HCT116 (cell line): ENCODE measurements at regions not wholly inside any gene's neighbourhood (a gene's known extent, or its start where the extent isn't known, plus 50 kb on each side); places are given as distances from the start of the nearest gene placed in this dataset.

Experiments used
- ATAC-seq: fragments of 200-7000 bp; cut with Tn5 transposase; 2 replicates; pipeline ENCODE4 v1.9.1; 2020; ENCODE audit warnings: mild to moderate bottlenecking, moderate library complexity
- BruUV-seq: library from RNA; stranded (reverse); fragments of 400-500 nt; replicated peaks from 2 replicates; lab custom pipeline; 2021; lab: Mats Ljungman, UMichigan
- CTCF ChIA-PET: fragments of 300-600 bp; sonication (Branson Sonifier 250); formaldehyde crosslinking; loops from one replicate; lab custom pipeline; 2021; ENCODE audit warnings: antibody characterized with exemption; lab: Charles Lee
- POLR2A ChIA-PET: fragments of 300-600, 350-600 bp; sonication (Branson Sonifier 250); formaldehyde crosslinking; loops from one replicate; lab custom pipeline; 2021; ENCODE audit warnings: antibody characterized with exemption; lab: Charles Lee
- RAD21 ChIA-PET, 2 experiments: fragments of 300-600 bp; sonication (Branson Sonifier 250); formaldehyde crosslinking; loops; one replicate each; lab custom pipeline; 2023; ENCODE audit warnings: low total read pairs in 2 of 2; ENCODE audit not compliant: uncharacterized antibody in 2 of 2, unreplicated experiment in 2 of 2, low non-redundant PET in 1 of 2; lab: Charles Lee
- DNase-seq: peaks from one replicate; pipeline ENCODE4 v3.0.0-alpha.2; 2010; ENCODE audit warnings: low read depth, low spot score
- H2AFZ ChIP-seq: fragments of 200-600 bp; shearing (Covaris generic), sonication (generic); 2 replicates; pipeline ENCODE4 v1.6.1; 2017; ENCODE audit warnings: low read depth, mixed run types, mixed read lengths, antibody characterized with exemption, low read length; ENCODE audit not compliant: poor library complexity, severe bottlenecking
- H3K27ac ChIP-seq: 2 replicates; pipeline ENCODE4 v1.5.1; 2012; ENCODE audit warnings: low read depth, low read length
- H3K27me3 ChIP-seq: fragments of 200-600 bp; sonication (generic); 2 replicates; pipeline ENCODE4 v1.6.1; 2016; ENCODE audit warnings: mixed run types, low read length, mixed read lengths; ENCODE audit not compliant: insufficient read depth
- H3K36me3 ChIP-seq, 2 experiments: fragments of 200-500 bp in 1 of 2; fragments of 200-600 bp in 1 of 2; sonication (Bioruptor generic) in 1 of 2; sonication (generic) in 1 of 2; 2 replicates each; pipeline versions ENCODE4 v1.5.1 to v1.6.1; 2014 to 2016; ENCODE audit warnings: low read length in 2 of 2, inconsistent platforms in 1 of 2, mixed read lengths in 1 of 2, mixed run types in 1 of 2; ENCODE audit not compliant: insufficient read depth in 2 of 2, control insufficient read depth in 1 of 2
- H3K4me1 ChIP-seq, 2 experiments: fragments of 200-600 bp in 1 of 2; sonication (generic) in 1 of 2; 2 replicates each; pipeline versions ENCODE4 v1.5.1 to v1.6.1; 2012 to 2017; ENCODE audit warnings: low read length in 2 of 2, inconsistent platforms in 1 of 2, mild to moderate bottlenecking in 1 of 2, mixed read lengths in 1 of 2, mixed run types in 1 of 2, moderate library complexity in 1 of 2; ENCODE audit not compliant: insufficient read depth in 2 of 2, control insufficient read depth in 1 of 2
- H3K4me2 ChIP-seq: fragments of 200-600 bp; sonication (generic); 2 replicates; pipeline ENCODE4 v1.6.1; 2017; ENCODE audit warnings: mixed run types, low read length, mixed read lengths
- H3K4me3 ChIP-seq, 2 experiments: fragments of 200-600 bp in 1 of 2; sonication (generic) in 1 of 2; replicated peaks in 1 of 2; 2 replicates each; pipeline ENCODE4 v1.5.1; 2011 to 2016; ENCODE audit warnings: low read length in 2 of 2, control low read depth in 1 of 2, low read depth in 1 of 2, mild to moderate bottlenecking in 1 of 2, mixed read lengths in 1 of 2, mixed run types in 1 of 2
- H3K79me2 ChIP-seq: fragments of 200-600 bp; sonication (generic); 2 replicates; pipeline ENCODE4 v1.6.1; 2017; ENCODE audit warnings: mild to moderate bottlenecking, mixed run types, low read length, moderate library complexity, mixed read lengths; ENCODE audit not compliant: insufficient read depth
- H3K9ac ChIP-seq: fragments of 200-600 bp; sonication (generic); 2 replicates; pipeline ENCODE4 v1.6.1; 2016; ENCODE audit warnings: low read length, mixed read lengths
- H3K9me2 ChIP-seq: fragments of 200-600 bp; sonication (generic), shearing (Covaris generic); 2 replicates; pipeline ENCODE4 v1.6.1; 2017; ENCODE audit warnings: mixed run types, mild to moderate bottlenecking, moderate library complexity; ENCODE audit not compliant: insufficient read depth
- H3K9me3 ChIP-seq, 2 experiments: fragments of 200-500 bp in 1 of 2; fragments of 200-600 bp in 1 of 2; sonication (Bioruptor generic) in 1 of 2; sonication (generic) in 1 of 2; 2 replicates each; pipeline ENCODE4 v1.6.1; 2014 to 2017; ENCODE audit warnings: low read length in 2 of 2, mixed read lengths in 2 of 2, inconsistent platforms in 1 of 2, low read depth in 1 of 2, mild to moderate bottlenecking in 1 of 2, mixed run types in 1 of 2, moderate library complexity in 1 of 2; ENCODE audit not compliant: control insufficient read depth in 1 of 2, insufficient read depth in 1 of 2
- H4K20me1 ChIP-seq: fragments of 200-600 bp; sonication (generic), shearing (Covaris generic); 2 replicates; pipeline ENCODE4 v1.6.1; 2017; ENCODE audit warnings: mixed run types, mild to moderate bottlenecking, moderate library complexity; ENCODE audit not compliant: insufficient read depth
- EGR1 ChIP-seq: IDR thresholded peaks from 2 replicates; pipeline ENCODE4 v1.6.1; 2012; ENCODE audit warnings: low read depth
- ELF1 ChIP-seq: IDR thresholded peaks from 2 replicates; pipeline ENCODE4 v1.6.1; 2012; ENCODE audit warnings: low read depth, borderline replicate concordance
- JUND ChIP-seq: IDR thresholded peaks from 2 replicates; pipeline ENCODE4 v1.6.1; 2012
- POLR2A ChIP-seq: IDR thresholded peaks from 2 replicates; pipeline ENCODE4 v1.7.0; 2011; ENCODE audit warnings: borderline replicate concordance; ENCODE audit not compliant: insufficient read depth, insufficient read length; ENCODE audit errors: extremely low read depth
- POLR2AphosphoS5 ChIP-seq: IDR thresholded peaks from 2 replicates; pipeline ENCODE4 v1.6.1; 2011; ENCODE audit warnings: mild to moderate bottlenecking, low read depth, low read length, moderate library complexity
- RAD21 ChIP-seq: IDR thresholded peaks from 2 replicates; pipeline ENCODE4 v1.6.1; 2012; ENCODE audit warnings: low read depth, mild to moderate bottlenecking
- SP1 ChIP-seq: IDR thresholded peaks from 2 replicates; pipeline ENCODE4 v1.6.1; 2012; ENCODE audit warnings: low read depth
- SRF ChIP-seq: IDR thresholded peaks from 2 replicates; pipeline ENCODE4 v1.6.1; 2012; ENCODE audit warnings: low read depth
- TCF7L2 ChIP-seq: IDR thresholded peaks from 2 replicates; pipeline ENCODE4 v1.7.0; 2011; ENCODE audit warnings: borderline replicate concordance, inconsistent platforms; ENCODE audit not compliant: insufficient read depth, insufficient read length; ENCODE audit errors: extremely low read depth
- intact Hi-C: fragments of 100-400 bp; cut with micrococcal nuclease; formaldehyde crosslinking; loops from 2 replicates; pipeline ENCODE4 v1.10.0; 2022
- TF ChIP-seq, protein P1 (sequence below): IDR thresholded peaks from 2 replicates; pipeline ENCODE4 v1.6.1; 2012

DNA sequence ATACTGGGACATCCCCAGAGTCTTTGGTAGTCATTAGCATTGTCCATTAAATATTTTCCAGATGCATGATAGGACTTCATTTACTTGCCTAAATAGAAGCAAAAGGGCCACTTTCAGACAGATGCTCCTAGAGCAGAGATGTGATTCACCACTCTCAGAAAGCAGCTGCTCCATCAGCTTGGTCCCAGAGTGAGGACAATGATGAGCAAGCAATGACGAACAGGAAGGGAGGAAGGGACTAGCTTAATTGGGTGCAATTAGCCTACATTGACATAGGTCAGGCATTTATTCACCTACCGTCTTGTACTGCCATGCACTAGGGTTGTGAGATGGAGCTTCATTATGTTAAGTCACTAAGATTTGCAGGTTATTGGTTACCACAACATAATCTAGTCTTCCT lies 85.1 kb upstream of the PLXNA2 start (continued):
- no peak for TF ChIP-seq TCF7L2
- TF ChIP-seq ELF1 = no peak
- TF ChIP-seq RAD21 = no peak

DNA sequence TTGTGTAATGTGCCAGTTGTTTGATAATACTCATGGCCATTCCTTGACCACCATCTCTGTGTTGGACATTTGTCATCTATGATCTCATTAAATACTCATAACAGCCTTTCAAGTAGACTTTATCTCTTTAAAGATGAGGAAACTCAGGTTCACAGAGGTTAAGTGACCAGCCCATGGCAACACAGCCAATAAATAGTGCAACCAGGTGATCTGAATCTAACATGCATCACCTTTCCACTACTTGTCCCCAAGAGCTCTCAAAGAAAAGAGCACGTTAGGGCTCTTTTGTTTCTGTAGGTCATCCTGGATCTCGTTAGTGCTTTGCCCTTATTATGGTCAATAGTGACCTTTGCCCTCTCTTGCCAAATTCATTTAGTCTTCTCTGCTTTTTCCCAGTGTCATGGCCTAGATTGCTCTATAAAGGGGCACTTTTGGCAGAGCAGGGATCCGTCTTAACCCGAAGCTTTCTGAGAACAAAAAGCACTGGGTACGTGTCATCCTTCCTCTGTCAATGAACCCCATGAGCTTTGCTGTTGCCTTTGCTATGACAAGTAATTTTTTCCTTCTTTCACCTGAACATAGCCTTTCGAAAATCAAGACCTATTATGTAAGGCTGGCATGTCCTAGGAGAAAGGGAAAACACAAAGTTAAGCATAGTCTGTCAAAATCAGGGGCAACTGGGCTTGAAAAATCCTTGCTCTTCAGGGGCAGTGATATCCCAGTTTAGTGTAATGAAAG lies 88.0 kb upstream of the PLXNA2 start:
- H3K4me3 ChIP-seq = no peak overlapping the region
- no peaks in the 10 kb centered on the region for H3K4me1 ChIP-seq
- H3K4me2 ChIP-seq = no peak overlapping the region
- BruUV-seq = no TSS peak
- no peaks in the 10 kb centered on the region for H3K79me2 ChIP-seq
- no peak for TF ChIP-seq EGR1
- no peak for TF ChIP-seq JUND
- TF ChIP-seq, protein P1, sequence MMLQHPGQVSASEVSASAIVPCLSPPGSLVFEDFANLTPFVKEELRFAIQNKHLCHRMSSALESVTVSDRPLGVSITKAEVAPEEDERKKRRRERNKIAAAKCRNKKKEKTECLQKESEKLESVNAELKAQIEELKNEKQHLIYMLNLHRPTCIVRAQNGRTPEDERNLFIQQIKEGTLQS = no peak
- no peak for TF ChIP-seq SRF
- no peak for TF ChIP-seq SP1
- TF ChIP-seq POLR2AphosphoS5 = no peak
- TF ChIP-seq TCF7L2 = no peak
- TF ChIP-seq POLR2A = no peak
- no peak for ATAC-seq
- H3K36me3 ChIP-seq = no peaks in the 10 kb centered on the region
- no peak overlapping the region for H3K27ac ChIP-seq
- H4K20me1 ChIP-seq = no peaks in the 10 kb centered on the region
- CTCF ChIA-PET = no interaction called here
- no peaks in the 10 kb centered on the region for H3K9me3 ChIP-seq
- H3K9ac ChIP-seq = no peak overlapping the region
- DNase-seq = no peak
- H3K27me3 ChIP-seq = 0 out of 2 replicates have a peak, but pooled peaks cover 15% of the 10 kb centered on the region
- POLR2A ChIA-PET = no interaction called here
- intact Hi-C loops = no loop called here
- RAD21 ChIA-PET = no interaction called here
- no peaks in the 10 kb centered on the region for H3K9me2 ChIP-seq
- no peak overlapping the region for H2AFZ ChIP-seq
